Osteocyte (in vitro differentiated cells): ENCODE measurements at regions not wholly inside any gene's neighbourhood (a gene's known extent, or its start where the extent isn't known, plus 50 kb on each side); places are given as distances from the start of the nearest gene placed in this dataset.

Source experiments
- DNase-seq: peaks from one replicate; pipeline ENCODE4 v3.0.0; 2021; ENCODE audit warnings: mixed read lengths; ENCODE audit not compliant: unreplicated experiment; ENCODE audit errors: extremely low spot score
- H3K27ac Mint-ChIP-seq: one replicate; pipeline ENCODE4 v1.8.0; 2021; ENCODE audit warnings: mild to moderate bottlenecking, mixed read lengths; ENCODE audit not compliant: unreplicated experiment
- H3K27me3 Mint-ChIP-seq: one replicate; pipeline ENCODE4 v1.8.0; 2021; ENCODE audit warnings: mixed read lengths; ENCODE audit not compliant: unreplicated experiment
- H3K36me3 Mint-ChIP-seq: one replicate; pipeline ENCODE4 v1.8.0; 2021; ENCODE audit warnings: mixed read lengths; ENCODE audit not compliant: unreplicated experiment
- H3K4me1 Mint-ChIP-seq: one replicate; pipeline ENCODE4 v1.8.0; 2021; ENCODE audit warnings: mixed read lengths; ENCODE audit not compliant: unreplicated experiment
- H3K4me3 Mint-ChIP-seq: one replicate; pipeline ENCODE4 v1.8.0; 2021; ENCODE audit warnings: mild to moderate bottlenecking, moderate library complexity, mixed read lengths; ENCODE audit not compliant: unreplicated experiment
- H3K9me3 Mint-ChIP-seq: one replicate; pipeline ENCODE4 v1.8.0; 2021; ENCODE audit warnings: mixed read lengths; ENCODE audit not compliant: unreplicated experiment
- TF ChIP-seq, protein P1 (sequence below): fragments of 200-600 bp; sonication (generic); IDR thresholded peaks from 2 replicates; pipeline ENCODE4 v1.5.0; 2021; ENCODE audit warnings: antibody characterized with exemption, mild to moderate bottlenecking, moderate library complexity

DNA sequence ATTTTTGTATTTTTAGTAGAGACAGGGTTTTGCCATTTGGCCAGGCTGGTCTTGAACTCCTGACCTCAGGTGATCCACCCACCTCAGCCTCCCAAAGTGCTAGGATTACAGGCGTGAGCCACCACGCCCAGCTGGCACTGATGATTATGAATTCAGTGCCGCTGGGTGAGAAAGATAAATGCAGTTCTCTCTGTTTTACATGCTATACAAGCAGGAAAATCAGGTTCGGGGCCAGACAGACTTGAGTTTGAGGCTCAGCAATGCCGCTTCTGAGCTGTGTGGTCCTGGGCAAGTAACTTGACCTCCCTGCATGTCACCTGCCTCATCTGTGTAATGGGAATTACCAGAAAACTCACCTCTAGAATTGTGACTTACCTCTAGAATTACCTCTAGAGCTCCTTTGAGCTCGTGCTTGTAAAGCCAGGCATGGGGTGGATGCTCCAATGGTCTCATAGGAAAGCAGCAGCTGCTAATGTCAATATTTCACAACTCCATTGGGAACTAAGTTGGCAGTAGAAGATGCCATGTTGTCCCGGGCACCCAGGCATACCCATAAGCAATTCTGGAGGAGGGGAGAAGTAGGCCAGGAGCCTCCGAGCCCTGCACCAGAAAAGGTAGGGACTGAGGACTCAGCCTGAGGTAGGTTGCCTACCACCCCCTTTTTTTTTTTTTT lies 119.8 kb upstream of the SLC25A33 start:
- H3K9me3 Mint-ChIP-seq, result no peaks in the 10 kb centered on the region
- no peaks in the 10 kb centered on the region for H3K27me3 Mint-ChIP-seq
- DNase-seq, result no peak
- no peak overlapping the region for H3K27ac Mint-ChIP-seq
- H3K36me3 Mint-ChIP-seq, result no peaks in the 10 kb centered on the region
- H3K4me3 Mint-ChIP-seq, result no peak overlapping the region
- H3K4me1 Mint-ChIP-seq, result peaks cover 3% of the 10 kb centered on the region
- TF ChIP-seq, protein P1, sequence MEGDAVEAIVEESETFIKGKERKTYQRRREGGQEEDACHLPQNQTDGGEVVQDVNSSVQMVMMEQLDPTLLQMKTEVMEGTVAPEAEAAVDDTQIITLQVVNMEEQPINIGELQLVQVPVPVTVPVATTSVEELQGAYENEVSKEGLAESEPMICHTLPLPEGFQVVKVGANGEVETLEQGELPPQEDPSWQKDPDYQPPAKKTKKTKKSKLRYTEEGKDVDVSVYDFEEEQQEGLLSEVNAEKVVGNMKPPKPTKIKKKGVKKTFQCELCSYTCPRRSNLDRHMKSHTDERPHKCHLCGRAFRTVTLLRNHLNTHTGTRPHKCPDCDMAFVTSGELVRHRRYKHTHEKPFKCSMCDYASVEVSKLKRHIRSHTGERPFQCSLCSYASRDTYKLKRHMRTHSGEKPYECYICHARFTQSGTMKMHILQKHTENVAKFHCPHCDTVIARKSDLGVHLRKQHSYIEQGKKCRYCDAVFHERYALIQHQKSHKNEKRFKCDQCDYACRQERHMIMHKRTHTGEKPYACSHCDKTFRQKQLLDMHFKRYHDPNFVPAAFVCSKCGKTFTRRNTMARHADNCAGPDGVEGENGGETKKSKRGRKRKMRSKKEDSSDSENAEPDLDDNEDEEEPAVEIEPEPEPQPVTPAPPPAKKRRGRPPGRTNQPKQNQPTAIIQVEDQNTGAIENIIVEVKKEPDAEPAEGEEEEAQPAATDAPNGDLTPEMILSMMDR, result no peak

DNA sequence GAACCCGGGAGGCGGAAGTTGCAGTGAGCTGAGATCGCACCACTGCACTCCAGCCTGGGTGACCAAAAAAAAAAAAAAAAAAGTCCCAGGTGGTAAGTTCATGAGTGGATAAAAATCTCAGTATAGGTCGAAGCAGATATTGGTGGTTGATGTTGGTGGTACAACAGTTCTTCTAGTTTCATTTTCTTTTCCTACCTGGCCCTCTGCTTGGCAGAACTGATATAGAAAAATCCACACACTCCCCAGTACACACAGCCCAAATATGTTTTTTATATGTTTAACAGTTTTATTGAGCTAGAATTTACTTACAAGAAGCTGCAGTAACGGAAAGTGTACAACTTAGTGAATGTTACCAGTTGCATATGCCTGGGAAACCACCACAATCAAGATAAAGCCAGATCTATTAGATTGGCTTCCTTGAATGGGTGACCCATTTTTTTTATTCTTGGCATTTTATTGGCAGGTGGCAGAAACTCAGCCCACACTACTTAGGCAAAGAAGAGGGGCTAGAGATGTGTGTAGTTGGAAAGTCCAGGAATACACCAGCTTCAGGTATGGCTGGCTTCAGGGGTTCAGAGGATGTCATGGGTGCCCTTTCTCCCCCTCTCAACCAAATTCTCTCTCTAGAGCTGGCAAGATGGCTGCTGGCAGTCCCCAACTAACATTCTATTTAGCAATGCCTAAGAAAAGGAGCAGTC lies 118.3 kb upstream of the SLC25A33 start:
- TF ChIP-seq, protein P1, result no peak
- DNase-seq, result no peak
- H3K27ac Mint-ChIP-seq, result no peak overlapping the region

DNA sequence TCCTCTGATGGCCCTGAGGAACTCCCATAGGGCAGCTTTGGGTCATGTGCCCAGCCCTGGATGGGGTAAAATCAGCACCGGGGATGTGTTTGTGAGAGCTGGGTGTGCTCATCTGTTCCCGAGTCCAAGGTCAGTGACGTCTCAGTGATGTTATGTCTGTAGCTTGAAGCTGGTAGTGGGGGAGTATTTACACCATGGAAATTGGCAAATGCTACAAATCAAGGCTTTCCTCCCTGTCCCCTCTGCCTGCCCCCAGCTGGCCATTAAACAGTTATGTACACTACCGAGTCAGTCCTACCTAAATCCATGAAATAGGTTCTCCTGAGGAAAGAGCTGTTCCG lies 117.8 kb upstream of the SLC25A33 start:
- H3K36me3 Mint-ChIP-seq, result no peaks in the 10 kb centered on the region
- H3K9me3 Mint-ChIP-seq, result no peaks in the 10 kb centered on the region
- DNase-seq, result no peak
- H3K4me1 Mint-ChIP-seq, result no peaks in the 10 kb centered on the region
- no peak overlapping the region for H3K4me3 Mint-ChIP-seq
- no peaks in the 10 kb centered on the region for H3K27me3 Mint-ChIP-seq
- H3K27ac Mint-ChIP-seq, result no peak overlapping the region
- TF ChIP-seq, protein P1, result no peak

More for the DNA sequence above, 118.3 kb upstream of the SLC25A33 start:
- no peaks in the 10 kb centered on the region for H3K36me3 Mint-ChIP-seq
- H3K4me3 Mint-ChIP-seq, result no peak overlapping the region
- no peaks in the 10 kb centered on the region for H3K27me3 Mint-ChIP-seq
- no peaks in the 10 kb centered on the region for H3K9me3 Mint-ChIP-seq
- H3K4me1 Mint-ChIP-seq, result peaks cover 2% of the 10 kb centered on the region

DNA sequence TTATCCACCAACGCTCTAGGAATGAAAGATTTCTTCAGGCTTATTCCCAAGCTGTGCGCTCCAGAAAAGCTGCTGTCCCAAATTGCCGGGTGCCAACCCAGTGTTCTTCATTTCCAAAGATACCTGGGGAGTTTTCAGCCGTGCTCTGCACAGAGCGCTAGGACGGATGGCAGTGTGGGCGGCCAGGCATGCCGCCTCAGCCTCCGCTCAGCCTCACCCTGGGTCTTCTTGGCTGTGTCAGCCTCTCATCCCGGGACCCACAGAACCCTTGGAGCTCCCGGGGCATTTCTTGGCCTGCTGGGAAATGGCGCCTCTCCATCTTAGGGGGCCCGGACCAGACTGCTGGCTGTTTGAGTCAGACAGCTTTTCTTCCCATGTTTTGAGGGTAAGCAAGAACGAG lies 116.9 kb upstream of the SLC25A33 start:
- H3K27ac Mint-ChIP-seq, result no peak overlapping the region
- no peaks in the 10 kb centered on the region for H3K27me3 Mint-ChIP-seq
- H3K4me3 Mint-ChIP-seq, result no peak overlapping the region
- no peaks in the 10 kb centered on the region for H3K36me3 Mint-ChIP-seq
- DNase-seq, result no peak
- TF ChIP-seq, protein P1, result no peak
- H3K9me3 Mint-ChIP-seq, result no peaks in the 10 kb centered on the region
- H3K4me1 Mint-ChIP-seq, result no peaks in the 10 kb centered on the region

DNA sequence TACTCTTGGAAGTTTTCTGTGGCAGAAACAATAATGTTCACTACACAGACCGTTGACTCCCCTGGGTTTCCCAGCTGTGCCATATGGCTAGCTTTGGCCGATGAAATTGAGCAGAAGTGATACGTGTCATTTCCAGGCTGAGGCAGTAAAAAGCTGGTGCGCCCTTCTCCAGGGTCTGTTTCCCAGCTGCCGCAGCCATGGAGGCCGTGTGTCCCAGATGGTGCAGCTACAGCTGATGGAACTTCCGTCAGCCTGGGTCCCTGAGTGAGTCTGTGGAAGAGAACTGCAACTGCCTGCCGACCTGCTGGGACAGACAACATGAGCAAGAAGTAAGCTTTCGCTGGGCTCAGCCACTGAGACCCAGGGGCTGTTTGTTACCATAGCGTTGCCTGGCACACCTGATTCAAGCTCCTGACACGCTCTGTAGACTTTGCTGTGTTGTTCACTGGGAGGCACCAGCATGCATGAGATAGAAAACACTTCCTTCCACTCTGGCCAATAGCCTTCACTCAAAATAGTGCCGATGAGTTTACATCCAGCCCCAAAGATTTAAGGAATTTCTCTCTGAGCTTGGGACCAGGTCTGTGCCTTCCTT lies 116.3 kb upstream of the SLC25A33 start:
- Mint-ChIP-seq H3K4me1 (no peaks in the 10 kb centered on the region), H3K36me3 (no peaks in the 10 kb centered on the region), H3K27ac (no peak overlapping the region), H3K4me3 (no peak overlapping the region), H3K9me3 (no peaks in the 10 kb centered on the region), H3K27me3 (no peaks in the 10 kb centered on the region)
- no peak for DNase-seq
- TF ChIP-seq, protein P1, result no peak
